Tibial nerve (tissue), 4 donors: ENCODE measurements at regions not wholly inside any gene's neighbourhood (a gene's known extent, or its start where the extent isn't known, plus 50 kb on each side); places are given as distances from the start of the nearest gene placed in this dataset.

Experiments used
- DNase-seq, 2 donors: peaks; one replicate each; pipeline ENCODE4 v3.0.0-alpha.2; 2019; ENCODE audit warnings: low spot score in 2 of 2
- H3K27ac ChIP-seq, 4 donors: fragments of 200-600 bp; sonication (generic) in 3 of 4; one replicate each; pipeline ENCODE4 v1.5.1; 2017 to 2019; ENCODE audit warnings: mild to moderate bottlenecking in 1 of 4
- H3K27me3 ChIP-seq, 2 donors: fragments of 200-600 bp; sonication (generic) in 1 of 2; one replicate each; pipeline versions ENCODE4 v1.5.1 to v1.6.0; 2017 to 2019
- H3K36me3 ChIP-seq, 3 donors: fragments of 200-600 bp; sonication (generic); one replicate each; pipeline ENCODE4 v1.5.1; 2018 to 2019
- H3K4me1 ChIP-seq, 4 donors: fragments of 200-600 bp; sonication (generic) in 3 of 4; one replicate each; pipeline ENCODE4 v1.5.1; 2017 to 2019
- H3K4me3 ChIP-seq, 4 donors: fragments of 200-600 bp; sonication (generic) in 3 of 4; one replicate each; pipeline ENCODE4 v1.5.1; 2017 to 2019; ENCODE audit warnings: mild to moderate bottlenecking in 1 of 4, moderate library complexity in 1 of 4
- H3K9me3 ChIP-seq, 4 donors: fragments of 200-600 bp; sonication (generic) in 3 of 4; one replicate each; pipeline ENCODE4 v1.5.1; 2017 to 2019
- CTCF ChIP-seq, 5 experiments: fragments of 200-600 bp in 3 of 5; fragments of 450-650 bp in 2 of 5; sonication (generic) in 3 of 5; IDR thresholded peaks; one replicate each; pipeline ENCODE4 v1.5.1; 2016 to 2019; ENCODE audit warnings: antibody characterized with exemption in 5 of 5, mild to moderate bottlenecking in 3 of 5, moderate library complexity in 2 of 5
- EP300 ChIP-seq, 2 donors: sonication (generic); formaldehyde crosslinking; IDR thresholded peaks; one replicate each; pipeline ENCODE4 v1.6.1; 2017; ENCODE audit warnings: antibody characterized with exemption in 2 of 2, mild to moderate bottlenecking in 1 of 2
- POLR2A ChIP-seq, 2 donors: fragments of 450-650 bp; IDR thresholded peaks; one replicate each; pipeline ENCODE4 v1.6.1; 2017; ENCODE audit warnings: antibody characterized with exemption in 2 of 2, mild to moderate bottlenecking in 2 of 2, moderate library complexity in 2 of 2
- WGBS, 2 donors: methylation state at CpG; one replicate each; pipeline ENCODE4 v1.1.5; 2018; 5-methylcytosine and 5-hydroxymethylcytosine counted together

DNA sequence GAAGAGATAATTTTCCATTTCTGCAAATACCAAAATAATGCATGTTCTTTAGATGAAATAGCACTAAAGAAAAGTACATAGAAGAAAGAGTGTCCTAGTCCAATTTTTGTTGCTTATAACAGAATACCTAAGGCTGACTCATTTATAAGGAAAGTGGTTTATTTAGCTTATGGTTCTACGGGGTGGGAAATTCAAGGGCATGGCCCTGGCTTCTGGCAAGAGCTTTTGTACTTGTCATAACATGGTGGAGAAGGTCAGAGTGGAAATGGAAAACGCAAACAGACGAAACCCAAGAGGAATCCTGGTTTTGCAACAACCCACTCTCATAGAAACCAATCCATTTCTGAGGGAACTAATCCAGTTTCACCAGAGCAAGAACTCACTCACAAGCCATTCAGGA is 283.7 kb downstream of the CSNK1G3 start:
- no peak overlapping the region for H3K4me3 ChIP-seq
- TF ChIP-seq EP300 (IDR thresholded peaks at IDR 0.05) (no peak), POLR2A (IDR thresholded peaks at IDR 0.05) (no peak), CTCF (IDR thresholded peaks at IDR 0.05) (no peak)
- no peaks in the 10 kb centered on the region for H3K27me3 ChIP-seq
- peaks cover 0 to 2% (median 0%) of the 10 kb centered on the region in 3 donors for H3K36me3 ChIP-seq
- H3K27ac ChIP-seq, result no peak overlapping the region
- H3K9me3 ChIP-seq, result no peaks in the 10 kb centered on the region
- no peaks in the 10 kb centered on the region for H3K4me1 ChIP-seq
- 80 to 84% methylated on average over 3 of the region's 3 CpGs for WGBS, 2 donors
- no peak for DNase-seq

DNA sequence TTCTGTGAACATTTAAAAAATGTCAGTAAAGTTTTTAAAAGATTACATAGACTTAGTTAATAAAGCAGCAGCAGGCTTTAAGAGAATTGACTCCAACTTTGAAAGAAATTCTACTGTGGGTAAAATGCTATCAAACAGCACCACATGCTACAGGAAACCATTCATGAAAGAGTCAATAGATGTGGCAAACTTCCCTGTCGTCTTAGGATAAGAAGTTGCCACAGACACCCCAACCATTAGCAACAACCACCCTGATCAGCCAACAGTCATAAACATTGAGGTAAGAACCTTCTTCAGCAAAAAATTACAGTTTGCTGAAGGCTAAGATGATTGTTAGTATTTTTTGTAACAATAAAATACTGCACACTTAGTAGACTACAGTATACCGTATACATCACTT is 278.2 kb downstream of the CSNK1G3 start:
- DNase-seq, result no peak
- WGBS, 2 donors, result 86 to 93% methylated on average over 2 of the region's 2 CpGs
- no peak for TF ChIP-seq EP300 (IDR thresholded peaks at IDR 0.05)
- no peak for TF ChIP-seq POLR2A (IDR thresholded peaks at IDR 0.05)
- no peak for TF ChIP-seq CTCF (IDR thresholded peaks at IDR 0.05)
- Histone ChIP-seq H3K27ac (no peak overlapping the region), H3K27me3 (no peaks in the 10 kb centered on the region), H3K4me3 (no peak overlapping the region), H3K9me3 (peaks cover 0 to 22% (median 0%) of the 10 kb centered on the region in 4 donors), H3K36me3 (no peaks in the 10 kb centered on the region), H3K4me1 (peaks cover 0 to 13% (median 5%) of the 10 kb centered on the region in 4 donors)

- no peak overlapping the region for H3K4me3 ChIP-seq
- H3K36me3 ChIP-seq, result no peaks in the 10 kb centered on the region
- no peak overlapping the region for H3K27ac ChIP-seq
- no peak for DNase-seq
- TF ChIP-seq EP300 (IDR thresholded peaks at IDR 0.05) (no peak), CTCF (IDR thresholded peaks at IDR 0.05) (no peak), POLR2A (IDR thresholded peaks at IDR 0.05) (no peak)
- no peaks in the 10 kb centered on the region for H3K27me3 ChIP-seq
- peaks cover 0 to 22% (median 9%) of the 10 kb centered on the region in 4 donors for H3K4me1 ChIP-seq
- H3K9me3 ChIP-seq, result peaks cover 0 to 22% (median 0%) of the 10 kb centered on the region in 4 donors
These were observed 275.7 kb downstream of the CSNK1G3 start for GRCh38 chr5:123787635-123788034.

DNA sequence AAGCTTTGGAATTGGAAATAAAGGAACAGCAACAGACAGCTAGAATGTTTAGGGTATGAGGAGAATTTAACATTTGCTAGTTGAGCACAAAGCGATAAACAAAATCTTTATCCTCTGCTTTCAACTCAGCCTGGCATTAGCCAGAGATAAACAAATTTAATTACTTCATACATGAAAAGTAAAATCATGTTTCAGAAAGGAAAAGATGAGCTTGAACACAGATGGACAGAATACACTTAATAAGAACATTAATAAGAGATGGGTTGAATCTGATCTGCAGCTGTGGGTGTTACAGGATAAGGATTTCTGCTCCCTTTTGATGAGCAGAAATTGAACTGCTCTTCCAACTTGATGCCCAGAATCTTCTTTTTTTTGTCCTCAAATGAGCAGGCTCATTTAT is 275.2 kb downstream of the CSNK1G3 start:
- H3K4me3 ChIP-seq, result no peak overlapping the region
- TF ChIP-seq POLR2A (IDR thresholded peaks at IDR 0.05), result no peak
- no peak for TF ChIP-seq EP300 (IDR thresholded peaks at IDR 0.05)
- TF ChIP-seq CTCF (IDR thresholded peaks at IDR 0.05), result no peak
- H3K9me3 ChIP-seq, result peaks cover 0 to 22% (median 0%) of the 10 kb centered on the region in 4 donors
- H3K27ac ChIP-seq, result no peak overlapping the region
- H3K36me3 ChIP-seq, result no peaks in the 10 kb centered on the region
- peaks cover 0 to 22% (median 9%) of the 10 kb centered on the region in 4 donors for H3K4me1 ChIP-seq
- WGBS, 2 donors, result 95 to 100% methylated on average over 1 of the region's 1 CpG
- H3K27me3 ChIP-seq, result no peaks in the 10 kb centered on the region
- no peak for DNase-seq

DNA sequence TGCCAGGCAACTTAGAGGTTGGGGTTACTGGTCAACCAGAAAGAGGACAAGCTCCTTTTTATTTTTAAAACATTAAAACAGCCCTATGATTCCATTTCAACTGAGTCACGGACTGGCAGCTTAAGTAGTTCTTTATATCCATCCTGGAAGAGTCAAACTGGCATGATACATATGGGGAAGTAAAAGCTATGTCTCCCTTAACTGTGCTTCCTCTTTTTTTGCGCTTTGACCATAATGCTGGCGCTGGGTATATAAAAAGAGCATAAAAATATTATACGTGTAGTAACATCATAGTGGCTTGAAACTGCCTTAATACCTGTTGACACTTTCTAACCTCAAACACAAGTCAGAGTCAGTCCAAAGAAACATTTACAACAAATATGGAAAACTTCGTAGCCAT is 274.4 kb downstream of the CSNK1G3 start:
- Histone ChIP-seq H3K9me3 (peaks cover 0 to 22% (median 0%) of the 10 kb centered on the region in 4 donors), H3K4me3 (no peak overlapping the region), H3K27me3 (no peaks in the 10 kb centered on the region), H3K27ac (no peak overlapping the region), H3K4me1 (peaks cover 0 to 22% (median 9%) of the 10 kb centered on the region in 4 donors), H3K36me3 (no peaks in the 10 kb centered on the region)
- TF ChIP-seq POLR2A (IDR thresholded peaks at IDR 0.05) (no peak), CTCF (IDR thresholded peaks at IDR 0.05) (no peak), EP300 (IDR thresholded peaks at IDR 0.05) (no peak)
- 80 to 82% methylated on average over 5 of the region's 5 CpGs for WGBS, 2 donors
- DNase-seq, result no peak
